ENCODE measurements at regions not wholly inside any gene's neighbourhood (a gene's known extent, or its start where the extent isn't known, plus 50 kb on each side); places are given as distances from the start of the nearest gene placed in this dataset.

DNA sequence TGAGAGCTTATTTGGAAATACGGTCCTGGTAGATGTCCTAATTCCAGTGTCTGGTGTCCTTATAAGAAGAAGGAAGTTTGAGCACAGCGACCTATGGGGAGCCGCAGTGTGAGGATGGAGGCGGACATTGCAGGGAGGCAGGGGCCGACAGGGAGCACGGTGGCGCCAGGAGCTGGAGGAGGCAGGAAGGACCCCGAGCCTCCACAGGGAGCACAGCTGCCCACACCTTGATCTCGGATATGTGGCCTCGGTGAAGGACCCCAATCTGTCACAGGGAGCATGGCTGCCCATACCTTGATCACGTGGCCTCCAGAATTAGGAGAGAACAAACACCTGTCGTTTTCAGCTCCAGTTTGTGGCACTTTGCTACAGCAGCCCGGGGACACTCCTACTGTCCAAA lies 461.6 kb upstream of the SALL3 start:
- no peak for DNase-seq (ENCODE audit: low read depth in 2 of 3, low spot score in 1 of 3)

DNA sequence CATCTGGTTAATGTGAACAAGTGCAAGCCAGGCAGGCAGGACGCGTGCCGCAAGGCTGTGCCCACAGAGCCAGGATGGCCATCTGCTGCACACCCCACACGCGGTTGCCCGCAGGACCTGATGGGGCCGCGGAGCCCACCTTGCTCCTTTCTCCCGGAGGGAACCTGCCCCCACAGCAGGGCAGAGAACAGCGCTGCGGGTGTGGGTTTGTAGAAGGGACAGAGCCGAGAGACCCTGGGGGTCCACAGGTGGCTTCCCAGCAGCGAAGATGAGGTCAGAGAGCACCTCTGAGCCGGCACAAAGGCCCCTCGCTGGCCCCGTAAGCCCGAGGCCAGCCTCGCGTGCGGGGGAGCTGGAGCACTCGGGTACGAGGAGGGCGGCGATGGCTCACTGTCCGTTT lies 460.8 kb upstream of the SALL3 start:
- DNase-seq (ENCODE audit: low read depth in 2 of 3, low spot score in 1 of 3), result no peak

DNA sequence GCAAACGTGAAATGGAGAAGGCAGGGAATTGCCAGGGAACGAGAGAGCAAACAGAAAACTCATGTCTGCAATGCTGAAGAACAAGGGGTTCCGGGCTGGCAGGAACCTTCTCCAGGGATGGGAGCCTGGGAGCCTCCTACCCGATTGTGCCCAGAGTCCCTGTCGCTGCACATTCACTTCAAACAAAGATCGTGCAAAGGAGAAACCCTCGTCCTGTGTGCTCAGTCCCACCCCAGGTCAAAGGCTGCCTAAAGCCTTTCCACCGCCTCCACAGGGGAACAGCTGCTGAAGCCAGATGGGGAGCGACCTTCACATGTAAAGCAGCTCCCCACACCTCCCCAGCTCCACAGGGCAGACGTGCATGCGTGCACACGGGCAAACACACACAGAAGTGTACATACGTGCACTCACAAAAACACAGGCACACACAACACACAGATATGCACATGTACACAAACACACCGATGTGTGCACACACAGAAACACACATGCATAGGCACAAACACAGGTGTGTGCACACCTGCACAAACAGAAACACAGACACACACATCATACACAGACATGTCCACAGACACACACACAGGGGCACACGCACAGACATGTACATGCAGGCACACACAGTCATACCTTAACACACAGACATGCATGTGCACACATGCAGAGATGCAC lies 460.1 kb upstream of the SALL3 start:
- no peak for DNase-seq (ENCODE audit: low read depth in 2 of 3, low spot score in 1 of 3)

DNA sequence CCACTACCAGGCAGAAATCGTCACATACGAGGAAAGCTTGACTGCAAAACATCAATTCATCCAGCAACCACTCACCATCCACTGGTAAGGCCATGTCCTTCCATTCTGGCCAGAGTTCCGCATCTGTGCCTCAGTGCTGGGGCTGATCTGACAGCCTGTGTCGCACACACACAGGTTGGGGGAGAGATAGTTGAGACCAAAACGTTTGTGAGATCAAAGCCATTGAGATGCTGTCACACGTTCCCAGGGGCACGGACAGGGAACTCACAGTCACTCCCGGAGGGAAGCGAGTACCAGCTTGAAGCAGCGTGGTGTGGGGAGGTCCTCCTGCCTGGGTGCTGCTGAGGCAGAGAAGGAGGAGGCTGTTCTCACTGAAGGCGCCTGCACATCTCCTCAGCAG lies 458.5 kb upstream of the SALL3 start:
- no peak for DNase-seq (ENCODE audit: low read depth in 2 of 3, low spot score in 1 of 3)

DNA sequence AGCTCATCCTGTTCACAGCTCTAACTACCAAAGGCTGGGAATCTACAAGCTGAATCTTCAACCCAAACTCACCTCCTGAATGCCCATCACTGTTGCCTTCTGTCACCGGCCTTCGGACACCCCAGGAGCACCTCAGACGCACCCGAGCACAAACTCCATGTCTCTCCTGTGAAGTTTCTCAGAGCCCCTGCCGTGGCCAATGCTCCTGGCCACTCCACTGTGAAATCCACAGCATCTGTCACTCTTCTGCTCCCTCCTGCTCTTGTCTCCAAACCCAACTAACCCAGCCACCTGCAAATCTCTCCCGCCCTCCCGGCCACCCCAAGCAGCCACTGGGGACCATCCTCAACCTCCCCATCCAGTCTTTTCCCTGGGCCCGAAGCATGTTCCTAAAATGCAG lies 457.9 kb upstream of the SALL3 start:
- DNase-seq (ENCODE audit: low read depth in 2 of 3, low spot score in 1 of 3), result no peak

DNA sequence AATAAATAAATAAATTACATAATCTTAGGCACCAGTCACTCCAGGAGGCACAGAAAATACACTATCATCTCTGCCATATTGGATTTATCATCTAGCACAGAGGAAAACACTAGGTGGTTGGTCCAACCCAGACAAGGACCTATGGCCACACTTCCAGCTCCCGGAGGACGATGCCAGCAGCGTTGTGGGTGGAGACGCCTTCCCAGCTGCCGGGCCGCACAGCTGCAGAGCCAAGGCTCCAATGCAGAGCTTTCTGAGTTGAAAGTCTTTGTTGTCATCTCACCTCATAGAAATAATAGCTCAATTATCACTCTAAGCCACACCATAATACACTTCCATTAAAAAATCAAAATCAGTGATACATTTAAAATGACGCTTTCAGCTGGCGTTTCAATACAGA lies 457.1 kb upstream of the SALL3 start:
- DNase-seq (ENCODE audit: low read depth in 2 of 3, low spot score in 1 of 3), result no peak

DNA sequence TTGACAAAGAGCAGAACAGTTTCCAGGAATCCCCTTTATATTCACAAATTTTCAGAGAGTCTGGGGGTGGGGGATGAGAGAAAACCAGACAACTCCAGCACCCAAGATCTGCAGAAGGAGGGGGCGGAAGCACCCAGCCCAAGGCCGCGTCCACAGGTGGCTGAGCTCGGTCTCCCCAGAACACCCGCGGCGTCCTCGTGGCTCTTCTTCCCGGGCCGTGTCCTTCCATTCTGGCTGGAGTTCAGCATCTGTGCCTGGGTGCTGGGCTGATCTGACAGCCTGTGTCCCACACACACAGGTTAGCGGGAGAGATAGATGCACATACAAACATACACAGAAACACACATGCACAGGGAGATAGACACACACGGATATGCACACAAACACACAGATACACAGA lies 455.8 kb upstream of the SALL3 start:
- DNase-seq (ENCODE audit: low read depth in 2 of 3, low spot score in 1 of 3), result no peak

DNA sequence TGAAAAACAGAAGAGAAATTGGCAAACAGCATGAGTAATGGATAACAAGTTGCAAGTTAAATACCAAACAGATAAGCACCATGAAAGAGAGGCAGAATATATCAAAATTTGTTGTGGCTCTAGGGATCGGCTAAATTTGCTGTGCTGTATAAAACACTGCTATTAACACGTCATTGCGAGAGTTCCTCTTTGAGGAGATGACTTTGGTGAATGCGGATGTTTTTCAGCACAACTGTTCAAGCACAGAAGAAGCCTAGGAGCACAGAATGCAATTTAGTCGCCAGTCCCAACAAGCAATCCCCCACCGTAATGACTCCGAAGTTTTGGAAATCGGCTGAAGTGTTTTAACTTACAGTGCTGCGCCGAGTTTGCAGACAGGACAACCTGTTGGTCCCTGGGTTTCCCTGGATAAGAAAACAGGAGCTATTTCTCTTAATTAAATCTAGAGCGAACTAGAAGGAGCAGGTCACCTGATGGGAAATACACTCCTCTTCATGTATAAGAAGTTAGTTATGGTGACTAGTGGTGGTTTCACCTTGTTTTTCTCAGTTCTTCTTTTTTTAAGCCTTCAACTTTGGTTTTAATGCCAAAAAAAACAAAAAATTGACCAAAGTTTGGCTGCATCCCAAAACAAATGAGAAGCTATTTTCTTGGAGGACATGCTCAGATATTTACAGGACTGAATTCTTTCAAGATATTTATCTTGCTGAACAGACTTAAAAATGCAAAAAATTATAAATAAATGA lies 454.1 kb upstream of the SALL3 start:
- no peak for DNase-seq (ENCODE audit: low read depth in 2 of 3, low spot score in 1 of 3)

DNA sequence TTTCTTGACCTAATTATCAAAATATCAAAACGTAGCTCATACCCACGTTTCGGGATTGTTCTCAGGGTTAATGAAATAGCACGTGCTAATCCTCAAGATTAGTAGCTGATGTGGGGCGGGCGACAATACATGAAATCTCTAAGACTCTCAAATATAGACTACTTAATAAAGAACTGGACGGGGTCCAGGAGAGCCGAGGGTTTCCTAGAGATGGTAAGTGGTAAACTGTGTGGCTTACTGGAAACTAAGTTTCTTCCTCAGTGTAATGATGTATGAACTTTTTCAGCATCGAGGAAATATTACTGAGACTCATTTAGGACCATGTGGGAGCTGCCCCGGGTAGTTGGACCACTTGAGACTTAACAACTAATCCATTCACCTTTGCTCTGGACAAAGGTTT lies 453.3 kb upstream of the SALL3 start:
- no peak for DNase-seq (ENCODE audit: low read depth in 2 of 3, low spot score in 1 of 3)

DNA sequence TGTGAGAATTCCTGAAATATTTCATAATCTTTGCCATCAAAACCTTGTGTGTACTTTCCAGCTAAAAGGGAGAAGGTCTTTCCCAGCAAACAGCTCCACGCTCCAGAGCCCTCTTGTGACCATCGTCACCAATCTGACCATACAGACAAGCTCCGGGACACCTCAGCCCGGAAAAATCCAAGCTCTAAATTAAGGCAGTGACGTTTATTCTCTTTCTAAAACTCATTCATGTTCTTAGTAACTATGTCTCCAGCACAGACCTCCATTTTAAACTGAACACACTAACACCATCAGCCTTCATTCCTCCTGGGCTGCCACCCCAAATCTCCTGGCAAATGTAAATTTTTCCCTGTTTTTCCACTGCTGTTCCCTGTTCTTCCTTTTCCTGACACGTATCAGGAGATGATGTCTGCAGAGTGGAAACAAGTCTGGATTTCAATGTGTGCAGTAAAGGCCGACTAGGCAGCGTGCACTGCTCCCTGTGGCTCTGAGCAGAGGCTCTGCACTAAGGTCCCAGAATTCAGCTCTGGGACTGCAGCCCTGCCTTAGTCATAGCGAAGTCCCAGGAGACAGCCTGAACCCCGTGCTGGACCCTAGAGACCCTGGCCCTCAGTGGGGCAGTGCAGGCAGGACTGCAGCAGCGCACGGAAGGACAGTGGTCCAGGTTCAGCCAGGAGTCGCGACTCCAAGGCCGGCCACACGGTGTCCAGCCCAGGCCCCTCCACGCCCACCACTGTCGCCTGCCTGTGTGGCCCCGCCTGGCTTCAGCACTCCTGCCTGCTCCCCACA lies 452.5 kb upstream of the SALL3 start:
- no peak for DNase-seq (ENCODE audit: low read depth in 2 of 3, low spot score in 1 of 3)

DNA sequence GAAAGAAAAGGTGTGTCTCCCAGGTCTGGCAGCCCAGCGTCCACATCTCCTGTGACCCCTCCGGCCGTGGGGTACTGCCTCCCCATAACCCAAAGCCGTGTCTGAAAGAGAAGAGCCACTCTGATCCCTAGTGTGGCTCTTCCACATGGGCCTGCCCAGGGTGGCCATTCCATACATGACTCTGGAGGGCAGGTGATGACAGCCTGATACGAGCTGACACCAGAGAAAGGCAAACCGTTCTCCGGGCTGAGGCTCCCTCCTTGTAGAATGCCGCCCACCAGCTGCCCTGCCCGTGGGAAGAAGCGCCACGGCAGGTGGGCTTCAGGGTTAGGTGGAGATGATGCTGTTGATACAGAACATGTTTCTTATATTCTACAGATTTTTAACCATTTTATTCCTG lies 451.6 kb upstream of the SALL3 start:
- DNase-seq (ENCODE audit: low read depth in 2 of 3, low spot score in 1 of 3), result no peak

DNA sequence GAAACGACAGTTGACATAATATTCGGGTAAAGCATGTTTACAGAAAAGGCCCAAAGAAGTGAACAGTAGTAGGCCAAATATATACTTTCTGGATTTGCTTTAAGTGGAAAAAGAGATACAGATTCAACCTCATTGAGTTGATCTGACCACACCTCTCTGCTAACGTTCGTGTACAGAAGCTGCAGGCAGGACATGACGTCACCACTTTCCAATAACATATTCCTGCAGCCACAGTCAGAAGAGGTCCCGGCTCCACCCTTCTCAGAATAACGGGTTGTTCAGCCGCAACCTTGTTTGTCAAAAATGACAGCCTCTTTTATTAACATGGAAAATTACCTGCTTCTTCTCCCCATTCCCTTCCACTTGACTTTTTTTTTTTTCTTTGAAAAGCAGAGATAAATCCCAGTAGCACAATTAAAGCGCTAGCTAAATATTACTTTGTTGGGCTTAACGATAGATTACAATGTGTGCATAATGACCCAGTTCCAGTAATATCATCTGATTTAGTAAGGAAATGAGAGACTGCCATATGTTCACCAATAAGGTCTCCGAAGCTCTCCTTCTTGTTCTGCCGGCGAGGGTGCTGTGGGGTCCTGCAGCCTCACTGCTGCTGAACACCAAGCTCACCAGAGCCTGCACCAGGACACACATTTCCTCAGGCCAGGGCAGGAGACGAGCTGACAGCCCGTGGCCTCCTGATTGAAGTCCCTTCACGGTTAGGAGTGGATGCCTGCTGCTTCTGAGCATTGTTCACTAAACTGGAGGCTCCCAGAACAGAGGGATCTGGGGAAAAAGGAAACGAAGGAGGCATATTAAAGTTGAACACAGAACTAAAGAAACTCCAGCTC lies 451.0 kb upstream of the SALL3 start:
- DNase-seq (ENCODE audit: low read depth in 2 of 3, low spot score in 1 of 3), result no peak

DNA sequence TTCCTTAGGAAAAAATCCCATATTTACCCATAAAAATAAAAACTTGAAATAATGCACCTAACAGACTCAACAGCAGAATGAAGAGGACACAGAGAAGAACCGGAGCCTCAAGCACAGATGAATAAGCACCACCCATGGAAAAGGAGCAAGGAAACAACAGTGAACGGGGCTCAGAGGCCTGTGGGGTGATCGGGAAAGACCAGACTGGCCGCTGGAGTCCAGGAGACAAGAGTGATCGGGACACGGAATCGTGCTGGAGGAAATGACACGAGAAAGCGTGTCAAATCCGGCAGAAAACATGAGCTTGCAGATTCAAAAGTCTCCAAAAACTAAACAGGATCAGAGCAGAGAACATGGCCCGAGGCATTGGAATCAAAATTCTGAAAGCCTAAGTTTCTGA lies 448.0 kb upstream of the SALL3 start:
- no peak for DNase-seq (ENCODE audit: low read depth in 2 of 3, low spot score in 1 of 3)

DNA sequence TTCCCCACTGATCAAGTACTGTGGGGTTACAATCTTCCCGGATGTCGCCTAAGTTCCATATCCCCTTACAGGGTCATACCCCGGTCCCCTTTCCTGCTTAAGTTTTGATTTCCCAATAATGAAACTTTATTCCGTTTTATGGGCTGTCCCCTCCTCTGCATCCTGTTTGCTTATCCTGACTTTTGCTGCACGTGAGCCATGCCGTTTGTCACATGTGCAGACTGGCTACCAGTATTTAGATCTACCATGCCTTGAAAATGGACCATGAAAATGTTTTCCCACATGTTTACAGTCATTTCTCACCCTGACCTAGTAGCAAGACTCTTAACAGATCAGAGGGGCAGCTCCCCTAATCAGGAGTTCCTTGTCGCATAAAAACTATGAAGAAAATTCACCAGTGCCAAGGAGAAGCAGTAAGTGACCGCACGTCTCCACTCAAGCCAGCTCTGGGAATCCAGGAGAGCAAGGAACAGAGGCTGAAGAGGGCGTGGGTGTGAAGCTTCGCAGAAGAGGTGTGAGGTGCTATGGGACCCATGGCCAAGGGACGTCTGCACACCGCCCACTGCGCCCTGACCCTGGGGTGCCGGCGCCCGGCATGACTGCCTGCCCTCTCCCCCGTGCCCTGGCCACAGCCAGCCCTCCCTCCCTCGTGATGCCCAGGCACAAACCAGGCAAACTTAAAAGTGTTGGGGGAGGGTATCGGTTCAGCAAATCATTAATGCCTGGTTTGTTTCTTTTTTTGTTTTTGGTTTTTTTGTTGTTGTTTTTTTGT lies 440.8 kb upstream of the SALL3 start:
- no peak for DNase-seq (ENCODE audit: low read depth in 2 of 3, low spot score in 1 of 3)

DNA sequence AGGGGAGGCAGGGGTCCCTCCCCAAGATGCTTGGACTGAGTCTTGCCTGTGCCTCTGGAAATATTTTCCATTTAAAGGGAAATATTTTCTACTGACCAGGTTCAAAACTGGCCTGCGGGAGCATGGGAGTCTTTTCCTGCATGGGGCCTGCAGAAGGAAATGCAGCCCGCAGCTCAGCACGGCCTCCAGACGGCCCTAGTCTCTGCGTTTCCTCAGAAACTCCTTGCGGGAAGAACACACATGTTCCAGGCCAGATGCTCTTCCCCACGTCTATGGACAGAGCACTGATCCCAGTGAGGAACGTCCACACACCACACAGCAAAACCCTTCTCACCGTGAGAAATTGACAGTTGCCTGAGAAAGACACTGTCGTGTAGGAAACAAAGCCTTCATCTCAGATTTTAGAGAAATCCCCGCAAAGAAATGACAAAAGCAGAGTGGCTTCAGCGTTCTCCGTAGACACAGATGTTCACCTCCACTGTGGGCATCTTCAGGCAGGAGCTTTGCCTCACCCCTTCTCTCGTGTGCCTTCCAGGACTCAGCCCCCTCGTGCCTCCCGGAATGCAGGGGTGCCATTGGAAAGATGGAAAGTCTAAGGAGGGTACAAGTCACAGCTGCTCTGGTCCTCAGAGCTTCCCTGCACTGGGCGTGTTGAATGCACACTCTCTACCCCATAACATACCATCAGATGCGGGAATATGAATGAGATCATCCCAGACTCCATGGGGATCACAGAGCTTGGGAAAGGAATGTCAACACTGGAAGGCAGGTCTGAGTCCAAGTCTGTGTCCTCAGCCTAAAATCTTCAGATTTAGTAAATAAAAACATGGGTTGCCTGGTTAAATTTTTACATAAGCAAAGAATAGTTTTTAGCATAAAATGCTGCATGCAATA lies 438.7 kb upstream of the SALL3 start:
- no peak for DNase-seq (ENCODE audit: low read depth in 2 of 3, low spot score in 1 of 3)

DNA sequence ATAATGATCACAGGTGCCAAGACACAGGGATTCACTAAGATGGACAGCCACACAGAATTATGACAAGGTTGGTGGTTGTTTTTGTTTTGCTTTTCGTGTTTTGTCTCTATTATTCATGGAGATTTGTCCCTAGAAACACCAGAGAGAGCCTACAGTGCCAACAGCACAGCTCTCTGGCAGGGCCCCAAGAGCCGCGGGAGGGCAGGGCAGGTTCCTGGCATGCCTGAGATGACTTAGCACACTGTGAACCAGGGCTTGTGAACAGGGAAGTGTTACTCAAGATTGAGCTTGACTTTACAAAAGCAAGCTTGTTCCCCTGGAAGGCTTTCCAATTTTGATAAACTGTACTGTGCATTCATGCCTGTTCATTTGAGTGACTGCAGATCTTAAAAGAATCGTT lies 437.4 kb upstream of the SALL3 start:
- DNase-seq (ENCODE audit: low read depth in 2 of 3, low spot score in 1 of 3), result no peak

DNA sequence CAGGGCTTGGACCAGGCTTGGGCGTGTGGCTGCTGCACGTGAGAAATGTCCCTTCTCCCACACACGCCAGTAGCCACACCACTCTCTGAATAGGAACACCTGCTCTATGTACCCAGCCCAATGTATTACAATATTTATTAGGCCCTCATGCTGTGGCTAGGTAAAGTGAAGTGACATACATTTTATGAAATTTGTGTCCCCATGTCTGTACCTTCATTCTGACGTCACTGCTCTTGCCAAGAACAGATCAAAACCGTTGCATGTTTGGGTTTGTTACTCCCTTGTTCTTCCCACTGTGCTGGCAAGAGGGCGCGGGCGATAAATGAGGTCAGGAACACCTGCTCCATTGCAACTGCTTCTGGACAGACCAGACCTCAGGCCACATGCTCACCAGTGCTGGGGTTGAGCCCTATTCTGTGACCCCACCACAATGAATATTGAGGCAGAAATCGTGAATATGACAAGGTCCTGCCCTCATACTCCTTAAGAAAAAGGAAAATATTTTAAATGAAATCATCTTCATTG lies 436.4 kb upstream of the SALL3 start:
- no peak for DNase-seq (ENCODE audit: low read depth in 2 of 3, low spot score in 1 of 3)

DNA sequence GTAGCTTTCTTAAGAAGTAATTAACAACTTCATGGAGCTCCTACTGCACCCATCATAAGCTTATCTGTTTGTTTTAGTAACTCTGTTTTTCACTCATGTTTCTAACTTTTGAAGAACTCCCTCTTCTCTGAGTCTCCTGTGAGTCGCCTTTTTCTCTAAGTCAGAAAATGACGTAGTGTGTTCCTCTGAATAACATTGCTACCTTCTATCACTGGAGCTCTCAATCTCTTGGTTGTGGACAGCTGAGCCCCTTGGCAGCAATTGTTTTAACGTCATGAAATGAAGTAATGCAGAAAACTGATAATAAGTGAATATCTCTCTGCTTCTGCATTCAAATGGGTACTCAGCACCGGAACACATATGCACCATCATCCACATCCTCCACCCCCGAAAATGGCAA lies 433.3 kb upstream of the SALL3 start:
- no peak for DNase-seq (ENCODE audit: low read depth in 2 of 3, low spot score in 1 of 3)

DNA sequence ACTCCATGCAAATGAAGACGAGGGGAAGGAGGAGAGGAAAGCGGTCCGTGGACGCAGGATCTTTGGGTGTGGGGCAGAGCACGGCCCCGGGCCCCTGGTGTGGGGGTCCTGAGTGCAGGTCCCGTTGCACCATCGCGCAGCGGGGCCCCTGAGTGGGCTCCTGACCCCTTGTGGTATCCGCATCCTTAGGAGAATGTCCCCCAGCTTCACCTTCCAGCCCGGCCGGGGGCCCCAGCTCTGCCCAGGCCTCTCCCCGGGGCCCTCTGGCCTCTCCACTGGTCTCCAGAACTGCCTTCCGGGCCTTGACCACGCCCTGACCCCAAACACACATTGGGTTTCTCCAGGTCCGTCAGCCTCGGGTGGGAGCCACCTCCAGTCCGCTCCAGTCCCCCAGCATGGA lies 431.8 kb upstream of the SALL3 start:
- no peak for DNase-seq (ENCODE audit: low read depth in 2 of 3, low spot score in 1 of 3)

Measured in stimulated activated CD4-positive, alpha-beta T cell treated with anti-CD3 and anti-CD28 coated beads, Interleukin-12 subunit alpha, Interleukin-12 subunit beta, amount 100 ng/mL, for 48 hours (primary cell).